GM23248 (cell line): ENCODE measurements at regions not wholly inside any gene's neighbourhood (a gene's known extent, or its start where the extent isn't known, plus 50 kb on each side); places are given as distances from the start of the nearest gene placed in this dataset.

Source experiments
- DNase-seq: peaks from one replicate; pipeline ENCODE4 v3.0.0-alpha.2; 2015
- H2AFZ ChIP-seq: fragments of 200-600 bp; sonication (generic); 2 replicates; pipeline ENCODE4 v1.6.1; 2016; ENCODE audit warnings: antibody characterized with exemption
- H3F3A ChIP-seq: fragments of 200-600 bp; sonication (generic); 2 replicates; pipeline ENCODE4 v1.6.1; 2016; ENCODE audit warnings: mild to moderate bottlenecking, antibody characterized with exemption, mixed run types; ENCODE audit not compliant: insufficient read depth
- H3K27ac ChIP-seq: fragments of 200-600 bp; sonication (generic); 2 replicates; pipeline ENCODE4 v1.5.1; 2016; ENCODE audit warnings: mild to moderate bottlenecking
- H3K27me3 ChIP-seq: fragments of 200-600 bp; sonication (generic); replicated peaks from 2 replicates; pipeline ENCODE4 v1.6.1; 2016; ENCODE audit warnings: mild to moderate bottlenecking; ENCODE audit not compliant: insufficient read depth
- H3K36me3 ChIP-seq: fragments of 200-600 bp; sonication (generic); 2 replicates; pipeline ENCODE4 v1.6.1; 2016; ENCODE audit warnings: low read depth, mild to moderate bottlenecking
- H3K4me1 ChIP-seq: fragments of 200-600 bp; sonication (generic); 2 replicates; pipeline ENCODE4 v1.6.1; 2016; ENCODE audit warnings: mild to moderate bottlenecking; ENCODE audit not compliant: insufficient read depth
- H3K4me2 ChIP-seq: fragments of 200-600 bp; sonication (generic); one replicate; pipeline ENCODE4 v1.6.1; 2016; ENCODE audit warnings: mild to moderate bottlenecking; ENCODE audit not compliant: unreplicated experiment
- H3K4me3 ChIP-seq: fragments of 200-600 bp; sonication (generic); 2 replicates; pipeline ENCODE4 v1.5.1; 2016; ENCODE audit warnings: mild to moderate bottlenecking
- H3K79me2 ChIP-seq: fragments of 200-600 bp; sonication (generic); 2 replicates; pipeline ENCODE4 v1.6.1; 2016; ENCODE audit warnings: mild to moderate bottlenecking; ENCODE audit not compliant: insufficient read depth
- H3K9ac ChIP-seq: fragments of 200-600 bp; sonication (generic); 2 replicates; pipeline ENCODE4 v1.6.1; 2016; ENCODE audit warnings: mild to moderate bottlenecking
- H3K9me2 ChIP-seq: fragments of 200-600 bp; sonication (generic); 2 replicates; pipeline ENCODE4 v1.6.1; 2016; ENCODE audit warnings: mixed run types, mild to moderate bottlenecking, moderate library complexity; ENCODE audit not compliant: insufficient read depth
- H3K9me3 ChIP-seq: fragments of 200-600 bp; sonication (generic); one replicate; pipeline ENCODE4 v1.6.1; 2017; ENCODE audit warnings: low read depth
- H4K20me1 ChIP-seq: fragments of 200-600 bp; sonication (generic); 2 replicates; pipeline ENCODE4 v1.6.0; 2016; ENCODE audit not compliant: insufficient read depth
- EZH2 ChIP-seq: fragments of 200-600 bp; sonication (generic); IDR thresholded peaks from 2 replicates; pipeline ENCODE4 v1.6.1; 2018; ENCODE audit warnings: antibody characterized with exemption, mild to moderate bottlenecking; ENCODE audit not compliant: insufficient read depth, poor library complexity, severe bottlenecking
- EZH2phosphoT487 ChIP-seq: fragments of 200-600 bp; sonication (generic); IDR thresholded peaks from 2 replicates; pipeline ENCODE4 v1.6.1; 2018; ENCODE audit warnings: antibody characterized with exemption, moderate library complexity, mild to moderate bottlenecking, low read depth; ENCODE audit not compliant: insufficient read depth
- WGBS, 2 experiments: methylation state at CpG; one replicate each; pipeline ENCODE4 v1.1.6; 2015 to 2017; ENCODE audit warnings: low lambda C conversion rate in 2 of 2, low coverage in 1 of 2; ENCODE audit errors: missing lambda C conversion rate in 2 of 2; 5-methylcytosine and 5-hydroxymethylcytosine counted together
- in situ Hi-C: fragments of 300-500 bp; cut with MboI; formaldehyde crosslinking; loops from 2 replicates; pipeline ENCODE4 v1.15.0; 2020

GRCh38 chr1:5491207-5491904, 500.9 kb downstream of the NPHP4 start:
- Histone ChIP-seq H3K4me3 (no peak overlapping the region), H3K9ac (no peak overlapping the region), H4K20me1 (no peaks in the 10 kb centered on the region), H3K4me1 (no peaks in the 10 kb centered on the region), H3K27ac (no peak overlapping the region), H3K9me2 (no peaks in the 10 kb centered on the region), H3K36me3 (no peaks in the 10 kb centered on the region), H3K9me3 (no peaks in the 10 kb centered on the region), H3K27me3 (no peaks in the 10 kb centered on the region), H3K79me2 (no peaks in the 10 kb centered on the region), H3K4me2 (no peak overlapping the region), H3F3A (no peaks in the 10 kb centered on the region), H2AFZ (no peak overlapping the region)
- in situ Hi-C loops: no loop called here
- TF ChIP-seq EZH2 (no peak), EZH2phosphoT487 (no peak)
- WGBS, 2 experiments: 32 to 48% methylated on average over 9 of the region's 9 CpGs
- no peak for DNase-seq

- Histone ChIP-seq H3K36me3 (no peaks in the 10 kb centered on the region), H3K9me2 (no peaks in the 10 kb centered on the region), H4K20me1 (no peaks in the 10 kb centered on the region), H3K9me3 (no peaks in the 10 kb centered on the region), H2AFZ (no peak overlapping the region), H3K4me1 (no peaks in the 10 kb centered on the region), H3K27ac (no peak overlapping the region), H3K4me2 (no peak overlapping the region), H3K9ac (no peak overlapping the region), H3K4me3 (no peak overlapping the region), H3K79me2 (no peaks in the 10 kb centered on the region), H3K27me3 (no peaks in the 10 kb centered on the region), H3F3A (no peaks in the 10 kb centered on the region)
- in situ Hi-C loops: no loop called here
- WGBS, 2 experiments: 6 to 7% methylated on average over 12 of the region's 12 CpGs
- no peak for DNase-seq
- no peak for TF ChIP-seq EZH2
- TF ChIP-seq EZH2phosphoT487: no peak
These were observed 501.6 kb downstream of the NPHP4 start for GRCh38 chr1:5490635-5491034.

- Histone ChIP-seq H3K4me3 (no peak overlapping the region), H3K9ac (no peak overlapping the region), H3K4me1 (no peaks in the 10 kb centered on the region), H3F3A (no peaks in the 10 kb centered on the region), H3K4me2 (no peak overlapping the region), H3K36me3 (no peaks in the 10 kb centered on the region), H3K27me3 (no peaks in the 10 kb centered on the region), H3K27ac (no peak overlapping the region), H3K9me3 (no peaks in the 10 kb centered on the region), H3K9me2 (no peaks in the 10 kb centered on the region), H4K20me1 (no peaks in the 10 kb centered on the region), H3K79me2 (no peaks in the 10 kb centered on the region), H2AFZ (no peak overlapping the region)
- TF ChIP-seq EZH2phosphoT487: no peak
- TF ChIP-seq EZH2: no peak
- no peak for DNase-seq
- in situ Hi-C loops: no loop called here
- WGBS, 2 experiments: 8 to 27% methylated on average over 1 of the region's 1 CpG
These were observed 503.8 kb downstream of the NPHP4 start for GRCh38 chr1:5488448-5488847.

GRCh38 chr1:5485968-5486696, 506.1 kb downstream of the NPHP4 start:
- 44 to 51% methylated on average over 7 of the region's 7 CpGs for WGBS, 2 experiments
- Histone ChIP-seq H3K4me2 (no peak overlapping the region), H3K27me3 (no peaks in the 10 kb centered on the region), H3K4me1 (no peaks in the 10 kb centered on the region), H3K4me3 (no peak overlapping the region), H3K36me3 (no peaks in the 10 kb centered on the region), H3F3A (no peaks in the 10 kb centered on the region), H3K79me2 (no peaks in the 10 kb centered on the region), H4K20me1 (no peaks in the 10 kb centered on the region), H3K9me2 (no peaks in the 10 kb centered on the region), H3K9ac (no peak overlapping the region), H3K27ac (no peak overlapping the region), H3K9me3 (no peaks in the 10 kb centered on the region), H2AFZ (no peak overlapping the region)
- DNase-seq: no peak
- in situ Hi-C loops: no loop called here
- TF ChIP-seq EZH2 (no peak), EZH2phosphoT487 (no peak)
